Occipital lobe (tissue), 1 donor: ENCODE measurements at regions not wholly inside any gene's neighbourhood (a gene's known extent, or its start where the extent isn't known, plus 50 kb on each side); places are given as distances from the start of the nearest gene placed in this dataset.

Experiments used
- DNase-seq: peaks from one replicate; lab custom pipeline; 2025; lab: John Stamatoyannopoulos, UW

DNA sequence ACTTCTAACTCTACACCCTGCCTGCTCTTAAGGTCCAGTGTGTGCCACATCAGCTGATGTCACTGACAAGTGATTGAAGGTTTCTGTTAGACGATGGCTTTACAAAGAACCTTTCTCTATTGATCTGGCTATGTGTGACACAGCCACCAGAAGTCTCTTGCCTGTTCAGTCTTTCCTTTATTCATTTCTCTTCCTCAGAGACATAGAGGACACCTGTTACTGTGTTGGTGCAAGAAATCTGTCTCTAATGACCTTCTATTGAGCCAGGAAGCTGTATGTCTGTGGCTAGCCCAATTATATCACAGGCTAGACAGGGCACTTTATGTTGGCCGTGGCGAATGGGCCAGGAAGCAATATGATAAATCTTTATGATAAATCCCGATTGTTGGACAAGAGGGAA, 173.3 kb upstream of the GAP43 start:
- no peak for DNase-seq

- no peak for DNase-seq
These were observed 159.3 kb upstream of the GAP43 start for GRCh38 chr3:115464036-115464435.

- no peak for DNase-seq
These were observed 153.7 kb upstream of the GAP43 start for GRCh38 chr3:115469649-115470048.

- no peak for DNase-seq
These were observed 153.1 kb upstream of the GAP43 start for GRCh38 chr3:115470254-115470653.

DNA sequence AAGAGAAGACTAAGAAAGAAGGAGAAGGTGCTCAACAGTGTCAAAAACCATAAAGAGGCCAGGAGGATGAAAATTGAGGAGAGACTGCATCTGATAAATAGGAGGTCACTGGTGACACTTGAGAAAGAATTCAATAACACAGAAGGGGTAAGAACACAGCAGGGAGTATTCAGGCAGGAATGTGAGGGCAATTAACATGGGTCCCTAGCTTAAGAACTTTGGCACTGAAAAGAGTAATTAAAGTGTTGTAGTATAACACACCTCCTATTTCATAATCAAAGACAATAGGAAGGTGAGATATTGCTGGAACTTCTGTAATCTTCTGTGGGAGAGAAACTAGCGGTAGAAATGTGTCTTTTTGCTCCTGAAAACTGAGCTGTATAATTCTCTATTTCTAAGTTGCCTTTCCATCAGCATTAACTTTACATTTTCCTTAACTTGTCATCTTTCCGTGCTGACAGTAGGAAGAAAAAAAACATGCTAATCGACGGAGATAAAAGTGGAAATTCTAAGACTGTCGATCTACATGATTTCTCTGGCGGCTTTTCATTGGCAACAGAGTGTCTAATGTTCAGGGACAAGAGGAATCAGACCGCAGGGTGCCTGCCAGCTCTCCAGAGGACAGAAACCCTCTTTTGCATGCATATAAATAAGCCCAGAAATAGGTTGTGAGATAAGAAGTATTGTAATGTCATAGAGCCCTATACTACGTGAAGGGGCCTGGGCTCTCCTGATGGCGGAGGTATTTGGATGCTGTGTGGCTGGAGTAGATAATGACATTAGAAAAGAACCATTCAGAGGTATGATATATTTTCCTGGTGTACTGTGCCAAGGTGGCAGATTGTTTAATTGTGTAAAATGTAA, 147.9 kb upstream of the GAP43 start:
- DNase-seq = no peak

- DNase-seq = no peak
These were observed 146.8 kb upstream of the GAP43 start for GRCh38 chr3:115476472-115476871.

GRCh38 chr3:115478359-115478758, 145.0 kb upstream of the GAP43 start:
- DNase-seq = no peak

DNA sequence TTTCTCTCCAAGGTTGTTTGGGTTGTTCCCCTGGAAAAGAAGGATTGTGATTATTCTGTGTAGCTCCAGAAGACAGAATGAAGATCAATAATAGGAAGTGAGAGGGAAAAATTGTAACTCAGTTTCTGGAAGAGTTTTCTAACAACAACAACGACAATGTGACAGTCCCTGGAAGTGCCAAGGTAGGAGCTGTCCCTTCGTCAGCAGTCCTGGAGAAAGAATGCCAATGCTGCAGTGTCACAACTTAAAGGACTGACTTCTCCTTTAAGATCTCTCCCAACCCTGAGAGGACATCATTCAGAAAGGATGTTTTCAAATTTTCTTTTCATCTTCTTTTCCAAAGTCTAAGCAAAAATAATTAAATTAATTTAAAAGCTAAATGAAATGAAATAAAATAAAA, 136.4 kb upstream of the GAP43 start:
- no peak for DNase-seq

GRCh38 chr3:115487968-115488367, 135.3 kb upstream of the GAP43 start:
- DNase-seq = no peak

- DNase-seq = no peak
These were observed 134.9 kb upstream of the GAP43 start for GRCh38 chr3:115488409-115488808.

- DNase-seq = no peak
These were observed 128.5 kb upstream of the GAP43 start for GRCh38 chr3:115494826-115495225.

GRCh38 chr3:115498421-115498820, 124.9 kb upstream of the GAP43 start:
- DNase-seq = no peak

DNA sequence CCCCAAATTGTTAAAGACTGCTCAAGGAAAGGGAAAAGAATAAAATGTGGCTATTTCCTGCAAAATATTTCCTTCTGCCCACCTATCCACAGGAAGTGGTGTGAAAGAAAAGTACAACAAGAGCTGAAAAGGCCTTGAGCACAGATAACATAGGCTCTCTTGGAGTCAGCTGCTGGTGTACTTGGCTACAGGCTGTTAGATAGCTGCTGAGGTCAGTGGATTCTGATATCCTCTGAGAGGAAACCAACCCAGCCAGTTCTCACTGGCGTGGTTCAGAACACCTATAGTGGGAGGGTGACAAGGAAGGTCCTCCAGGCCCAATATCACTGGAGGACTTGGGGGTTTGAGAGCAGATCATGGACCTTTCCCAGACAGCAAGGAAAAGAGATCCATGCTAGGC, 124.4 kb upstream of the GAP43 start:
- no peak for DNase-seq

DNA sequence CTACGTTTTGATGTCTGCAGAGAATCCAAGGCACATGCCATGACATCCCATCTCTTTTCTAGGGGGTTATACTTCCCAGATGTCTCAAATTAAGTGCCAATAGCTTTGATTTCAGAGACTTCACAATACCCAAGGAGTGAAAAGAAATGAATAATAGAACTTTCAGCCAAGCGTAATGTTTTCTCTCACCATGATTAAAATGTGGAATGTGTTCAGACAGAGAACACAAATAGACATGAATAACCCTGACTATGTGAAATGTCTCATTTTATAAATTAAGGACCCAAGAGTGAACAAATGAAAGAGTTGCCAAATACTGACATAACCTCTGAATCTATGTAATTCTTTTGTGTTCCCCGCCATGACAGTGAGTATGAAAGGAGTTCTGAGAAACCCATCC, 123.6 kb upstream of the GAP43 start:
- no peak for DNase-seq

DNA sequence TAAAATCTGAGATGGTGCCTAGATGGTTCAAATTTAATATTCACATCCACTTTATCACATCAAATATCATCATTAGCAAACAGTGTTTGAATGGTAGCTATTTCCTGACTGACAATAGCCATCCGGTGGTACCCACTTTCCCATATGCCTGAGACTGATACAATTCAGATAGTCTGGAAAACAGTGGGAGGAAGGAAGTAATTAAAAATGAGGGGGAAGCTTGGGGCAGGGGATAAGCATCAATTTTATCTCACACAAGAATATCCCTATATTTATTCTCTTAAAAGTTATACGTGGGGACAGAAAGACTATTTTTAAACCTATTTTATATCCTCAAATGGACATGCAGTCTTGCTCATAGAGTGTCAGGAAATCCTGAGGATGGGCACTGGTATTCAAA, 122.5 kb upstream of the GAP43 start:
- DNase-seq = no peak

DNA sequence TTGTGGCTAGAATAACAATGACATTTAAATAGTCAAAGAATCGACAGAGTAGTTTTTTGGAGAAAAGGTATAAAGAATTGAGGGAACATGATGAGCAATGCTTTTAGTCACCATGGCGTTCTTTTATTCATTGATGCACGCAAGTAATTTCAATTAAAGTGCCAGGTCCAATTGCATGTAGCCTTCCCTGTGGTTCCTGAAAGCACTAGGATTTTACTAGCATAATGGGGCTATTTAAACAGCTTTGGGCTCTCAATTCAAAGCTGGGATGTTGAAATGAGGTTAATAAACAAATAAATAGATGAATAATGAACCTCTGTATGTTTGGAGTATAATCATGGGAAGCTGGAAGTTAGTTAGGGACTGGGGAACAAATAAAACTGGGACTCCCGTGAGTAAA, 121.2 kb upstream of the GAP43 start:
- DNase-seq = no peak

DNA sequence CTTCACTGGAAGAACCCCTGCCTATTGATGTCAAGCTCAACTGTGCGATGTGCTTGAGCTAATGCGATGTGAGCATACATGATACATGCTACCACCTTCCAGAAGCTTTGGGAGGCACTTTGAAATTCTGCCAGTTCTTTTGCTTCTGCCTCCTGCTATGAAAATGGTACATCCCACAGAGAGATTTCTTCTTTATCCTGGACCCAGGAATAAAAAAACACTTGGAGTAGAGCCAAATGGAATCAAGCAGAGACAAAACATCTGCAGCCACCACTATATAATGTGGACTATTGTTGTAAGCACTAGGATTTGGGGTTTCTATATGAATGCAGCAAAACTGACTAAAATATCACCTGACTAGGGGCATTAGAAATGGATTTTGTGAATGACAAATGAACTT, 119.9 kb upstream of the GAP43 start:
- no peak for DNase-seq

GRCh38 chr3:115508562-115508961, 114.7 kb upstream of the GAP43 start:
- DNase-seq = no peak

GRCh38 chr3:115512565-115513415, 110.5 kb upstream of the GAP43 start:
- DNase-seq = peak; percentile 46

GRCh38 chr3:115513416-115513800, 109.9 kb upstream of the GAP43 start:
- DNase-seq = no peak

- no peak for DNase-seq
These were observed 105.8 kb upstream of the GAP43 start for GRCh38 chr3:115517457-115518050.

DNA sequence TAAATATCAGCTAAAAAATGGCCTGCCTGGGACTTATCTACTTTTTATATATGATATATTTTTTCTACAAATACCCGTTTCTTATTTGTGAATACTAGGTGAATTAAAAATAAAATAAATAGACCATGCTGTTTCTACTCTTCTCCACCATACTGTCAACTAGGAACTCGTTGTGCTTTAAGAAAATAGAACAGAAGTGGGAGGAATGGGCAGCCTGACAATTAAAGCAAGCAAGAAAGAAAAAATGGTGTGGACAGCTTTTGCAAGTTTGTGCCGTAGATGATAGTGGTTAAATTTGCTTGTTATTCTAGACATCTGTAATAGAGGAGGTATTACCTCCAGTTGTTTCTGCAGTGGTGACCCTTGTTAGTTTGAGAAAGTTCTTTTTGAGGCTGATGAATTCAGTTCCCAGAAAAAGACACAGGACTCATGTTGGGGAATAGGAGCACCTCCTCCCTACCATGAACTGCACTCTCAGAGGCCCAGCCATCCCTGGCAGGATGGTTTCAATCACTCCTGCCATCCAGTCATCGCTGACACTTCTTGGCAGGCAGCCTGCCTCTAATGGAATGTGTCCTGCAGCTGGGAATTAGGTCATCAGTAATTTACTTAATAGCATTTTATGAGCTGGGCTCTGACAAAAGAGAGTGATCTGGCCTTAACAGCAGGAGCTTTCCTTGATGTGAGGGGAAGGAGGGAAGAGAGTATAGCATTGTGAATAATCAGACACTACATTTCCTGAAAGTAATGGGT, 105.0 kb upstream of the GAP43 start:
- peak; percentile 17 for DNase-seq
